Ureter (tissue), 1 donor: ENCODE measurements at regions not wholly inside any gene's neighbourhood (a gene's known extent, or its start where the extent isn't known, plus 50 kb on each side); places are given as distances from the start of the nearest gene placed in this dataset.
A peak's percentile ranks its signal among the peaks of the same experiment; 100 is the strongest.

ENCODE experiments used
- DNase-seq: peaks from one replicate; pipeline ENCODE4 v3.0.0-alpha.2; 2020; ENCODE audit warnings: low spot score
- donor health status: DM: yes; HTN: yes; CAD: no.

- no peak for DNase-seq
These were observed 390.4 kb downstream of the TLE4 start for GRCh38 chr9:79962150-79962549.

- no peak for DNase-seq
These were observed 383.5 kb downstream of the TLE4 start for GRCh38 chr9:79955300-79955699.

GRCh38 chr9:79953908-79954307 is 382.1 kb downstream of the TLE4 start:
- DNase-seq: no peak

GRCh38 chr9:79952401-79952800 is 380.6 kb downstream of the TLE4 start:
- DNase-seq: no peak

GRCh38 chr9:79946712-79947111 is 374.9 kb downstream of the TLE4 start:
- DNase-seq: no peak

- DNase-seq: no peak
These were observed 373.7 kb downstream of the TLE4 start for GRCh38 chr9:79945495-79945894.

GRCh38 chr9:79945016-79945415 is 373.3 kb downstream of the TLE4 start:
- no peak for DNase-seq

GRCh38 chr9:79940919-79941318 is 369.2 kb downstream of the TLE4 start:
- no peak for DNase-seq

- peak; percentile 53 for DNase-seq
These were observed 368.1 kb downstream of the TLE4 start for GRCh38 chr9:79939819-79940218.

- DNase-seq: no peak
These were observed 364.6 kb downstream of the TLE4 start for GRCh38 chr9:79936336-79936735.

GRCh38 chr9:79929285-79929684 is 357.5 kb downstream of the TLE4 start:
- DNase-seq: no peak

GRCh38 chr9:79928661-79929223 is 357.0 kb downstream of the TLE4 start:
- DNase-seq: no peak

- DNase-seq: no peak
These were observed 353.6 kb downstream of the TLE4 start for GRCh38 chr9:79925326-79925725.

GRCh38 chr9:79924836-79925235 is 353.1 kb downstream of the TLE4 start:
- DNase-seq: no peak

- no peak for DNase-seq
These were observed 345.7 kb downstream of the TLE4 start for GRCh38 chr9:79917421-79917820.

- DNase-seq: no peak
These were observed 342.1 kb downstream of the TLE4 start for GRCh38 chr9:79913867-79914266.

GRCh38 chr9:79912318-79913070 is 340.7 kb downstream of the TLE4 start:
- no peak for DNase-seq

GRCh38 chr9:79911724-79912123 is 340.0 kb downstream of the TLE4 start:
- no peak for DNase-seq

- DNase-seq: no peak
These were observed 331.2 kb downstream of the TLE4 start for GRCh38 chr9:79902825-79903600.

- no peak for DNase-seq
These were observed 329.0 kb downstream of the TLE4 start for GRCh38 chr9:79900754-79901153.

- DNase-seq: no peak
These were observed 324.7 kb downstream of the TLE4 start for GRCh38 chr9:79896390-79896980.

- no peak for DNase-seq
These were observed 323.5 kb downstream of the TLE4 start for GRCh38 chr9:79895232-79895631.

- no peak for DNase-seq
These were observed 317.6 kb downstream of the TLE4 start for GRCh38 chr9:79889369-79889768.
